RWPE1 (cell line): ENCODE measurements at regions not wholly inside any gene's neighbourhood (a gene's known extent, or its start where the extent isn't known, plus 50 kb on each side); places are given as distances from the start of the nearest gene placed in this dataset.
A peak's percentile ranks its signal among the peaks of the same experiment; 100 is the strongest.
"Not testable (repeated sequence)": the region's sequence is repeated elsewhere in the genome, so short reads cannot be mapped to it uniquely, and the experiment has no call there.

Source experiments
- CTCF ChIA-PET: fragments of 350-600 bp; sonication (Branson Sonifier 250); formaldehyde crosslinking; extraction: SDS; loops from one replicate; lab custom pipeline; 2021; lab: Yijun Ruan, JAX
- POLR2A ChIA-PET: fragments of 400-600 bp; formaldehyde crosslinking; extraction: SDS; loops from one replicate; lab custom pipeline; 2020; ENCODE audit warnings: antibody characterized with exemption; ENCODE audit not compliant: low non-redundant PET; lab: Yijun Ruan, JAX
- DNase-seq: peaks from one replicate; pipeline ENCODE4 v3.0.0; 2012; ENCODE audit warnings: low spot score
- H3K27ac ChIP-seq: fragments of 450-650 bp; 2 replicates; pipeline ENCODE4 v1.5.1; 2017
- TF ChIP-seq, protein P1 (sequence below): fragments of 450-650 bp; conservative IDR thresholded peaks from 2 replicates; pipeline ENCODE4 v1.5.1; 2017; ENCODE audit warnings: low read depth, mild to moderate bottlenecking

- POLR2A ChIA-PET, result no interaction called here
- DNase-seq, result no peak
- CTCF ChIA-PET, result no interaction called here
- TF ChIP-seq, protein P1, sequence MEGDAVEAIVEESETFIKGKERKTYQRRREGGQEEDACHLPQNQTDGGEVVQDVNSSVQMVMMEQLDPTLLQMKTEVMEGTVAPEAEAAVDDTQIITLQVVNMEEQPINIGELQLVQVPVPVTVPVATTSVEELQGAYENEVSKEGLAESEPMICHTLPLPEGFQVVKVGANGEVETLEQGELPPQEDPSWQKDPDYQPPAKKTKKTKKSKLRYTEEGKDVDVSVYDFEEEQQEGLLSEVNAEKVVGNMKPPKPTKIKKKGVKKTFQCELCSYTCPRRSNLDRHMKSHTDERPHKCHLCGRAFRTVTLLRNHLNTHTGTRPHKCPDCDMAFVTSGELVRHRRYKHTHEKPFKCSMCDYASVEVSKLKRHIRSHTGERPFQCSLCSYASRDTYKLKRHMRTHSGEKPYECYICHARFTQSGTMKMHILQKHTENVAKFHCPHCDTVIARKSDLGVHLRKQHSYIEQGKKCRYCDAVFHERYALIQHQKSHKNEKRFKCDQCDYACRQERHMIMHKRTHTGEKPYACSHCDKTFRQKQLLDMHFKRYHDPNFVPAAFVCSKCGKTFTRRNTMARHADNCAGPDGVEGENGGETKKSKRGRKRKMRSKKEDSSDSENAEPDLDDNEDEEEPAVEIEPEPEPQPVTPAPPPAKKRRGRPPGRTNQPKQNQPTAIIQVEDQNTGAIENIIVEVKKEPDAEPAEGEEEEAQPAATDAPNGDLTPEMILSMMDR, result no peak
- H3K27ac ChIP-seq, result no peak overlapping the region
Observed at GRCh38 chr16:60989592-60989991, 1046.6 kb downstream of the CDH8 start.

DNA sequence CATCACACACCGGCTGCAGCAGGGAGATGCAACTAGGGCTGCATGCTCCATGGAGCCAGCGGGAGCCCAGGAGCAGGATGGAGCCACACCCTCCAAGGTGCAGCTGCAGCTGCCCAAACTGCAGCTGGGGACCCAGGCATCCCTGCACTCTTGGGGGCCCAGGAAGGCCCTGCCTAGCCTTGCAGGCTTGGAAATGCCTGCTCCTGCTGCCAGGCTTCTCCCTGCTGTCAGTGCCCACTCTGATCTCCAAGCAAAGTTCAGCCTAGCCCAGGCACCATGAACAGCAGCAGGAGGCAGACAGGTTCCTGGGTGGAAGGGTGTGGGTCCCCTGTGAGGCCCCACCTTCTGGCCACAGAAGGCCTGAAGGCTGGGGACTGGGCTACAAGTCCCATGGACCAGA is 1057.1 kb downstream of the CDH8 start:
- POLR2A ChIA-PET, result no interaction called here
- TF ChIP-seq, protein P1, result no peak
- CTCF ChIA-PET, result no interaction called here
- H3K27ac ChIP-seq, result no peak overlapping the region
- DNase-seq, result no peak

- TF ChIP-seq, protein P1, result no peak
- ChIA-PET CTCF (no interaction called here), POLR2A (no interaction called here)
- no peak overlapping the region for H3K27ac ChIP-seq
- DNase-seq, result no peak
Observed at GRCh38 chr16:60949800-60950199, 1086.4 kb downstream of the CDH8 start.

DNA sequence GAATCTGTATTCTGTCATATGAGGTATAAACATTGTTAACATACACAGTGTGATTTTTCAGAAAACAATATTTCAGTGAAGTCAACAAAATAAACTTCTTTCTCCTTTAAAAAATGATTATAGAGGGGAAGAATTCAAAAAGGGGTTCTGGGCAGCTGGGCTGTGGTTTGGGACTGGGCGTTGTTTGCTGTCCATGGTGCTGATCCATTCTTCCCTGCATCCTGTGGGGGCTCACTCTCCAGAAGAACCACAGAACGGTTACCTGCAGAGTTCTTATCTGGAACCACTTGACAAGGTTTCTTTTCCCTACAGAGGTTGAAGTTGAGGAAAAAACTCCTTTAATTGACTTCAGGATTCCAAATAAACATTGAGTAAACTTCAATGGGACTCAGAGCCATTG is 1091.0 kb downstream of the CDH8 start:
- H3K27ac ChIP-seq, result no peak overlapping the region
- ChIA-PET CTCF (interaction anchor here (0.6 kb wide), 1 partner anchor 710 kb away, joined by 4 read pairs; no protein-coding TSS in a partner anchor), POLR2A (no interaction called here)
- TF ChIP-seq, protein P1, result no peak
- peak; percentile 5 for DNase-seq

DNA sequence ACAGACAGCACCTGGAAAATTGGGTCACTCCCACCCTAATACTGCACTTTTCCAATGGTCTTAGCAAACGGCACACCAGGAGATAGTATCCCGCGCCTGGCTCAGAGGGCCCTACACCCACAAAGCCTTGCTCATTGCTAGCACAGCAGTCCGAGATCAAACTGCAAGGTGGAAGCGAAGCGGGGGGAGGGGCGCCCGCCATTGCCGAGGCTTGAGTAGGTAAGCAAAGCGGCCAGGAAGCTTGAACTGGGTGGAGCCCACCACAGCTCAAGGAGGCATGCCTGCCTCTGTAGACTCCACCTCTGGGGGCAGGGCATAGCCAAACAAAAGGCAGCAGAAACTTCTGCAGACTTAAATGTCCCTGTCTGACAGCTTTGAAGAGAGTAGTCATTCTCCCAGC is 1100.0 kb downstream of the CDH8 start:
- DNase-seq, CTCF ChIA-PET, H3K27ac ChIP-seq, POLR2A ChIA-PET: not testable (repeated sequence)

GRCh38 chr16:60932600-60932999 is 1103.6 kb downstream of the CDH8 start:
- POLR2A ChIA-PET, result no interaction called here
- TF ChIP-seq, protein P1, result no peak
- CTCF ChIA-PET, result no interaction called here
- DNase-seq, result no peak
- no peak overlapping the region for H3K27ac ChIP-seq

DNA sequence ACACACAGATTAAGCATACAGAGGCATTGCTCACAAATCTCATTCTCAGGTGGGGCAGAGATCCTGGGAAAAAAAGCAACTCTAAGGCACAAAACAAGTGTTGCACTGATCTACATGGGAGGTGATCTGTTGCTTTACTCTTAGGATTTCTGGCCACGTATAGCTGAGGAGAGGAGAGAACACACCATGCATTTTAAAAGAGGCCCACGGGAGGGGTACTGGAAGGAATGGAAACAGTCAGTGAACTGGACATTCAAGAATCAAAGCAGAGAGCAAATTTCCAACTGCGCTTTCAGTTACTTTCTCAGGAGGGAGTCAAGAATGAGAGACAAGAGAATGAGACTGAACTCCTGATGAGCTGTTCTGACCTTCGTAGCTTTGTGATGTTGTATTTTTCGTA is 1105.9 kb downstream of the CDH8 start:
- no peak overlapping the region for H3K27ac ChIP-seq
- DNase-seq, result no peak
- ChIA-PET POLR2A (no interaction called here), CTCF (no interaction called here)
- TF ChIP-seq, protein P1, result no peak
